ENCODE measurements at regions not wholly inside any gene's neighbourhood (a gene's known extent, or its start where the extent isn't known, plus 50 kb on each side); places are given as distances from the start of the nearest gene placed in this dataset.

DNA sequence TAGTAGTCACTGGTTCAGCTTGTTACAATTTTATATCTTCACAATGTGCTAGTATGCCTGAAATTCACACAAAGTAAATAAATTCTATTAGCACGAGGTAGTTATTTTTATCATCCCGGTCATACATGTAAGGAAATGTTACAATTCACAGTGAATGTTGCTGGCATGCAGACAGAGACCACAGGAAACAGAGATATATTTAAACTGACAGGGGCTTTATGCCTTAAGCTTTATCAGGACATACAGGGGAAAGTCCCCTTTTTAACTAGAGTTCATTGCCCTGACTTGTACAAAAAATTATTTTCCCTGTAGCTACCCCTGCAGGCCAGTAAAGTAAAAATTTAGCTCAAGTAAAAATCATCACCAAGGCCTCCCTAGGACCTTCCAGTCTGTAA lies 712.0 kb upstream of the NRSN1 start:
- no peaks in the 10 kb centered on the region for H3K27me3 ChIP-seq (ENCODE audit: insufficient read depth, low read depth)
- no TSS peak for BruUV-seq (replicated peaks)
- CTCF ChIA-PET = no interaction called here
- no peak for DNase-seq
- H3F3A ChIP-seq (ENCODE audit: insufficient read depth, low read depth) = no peaks in the 10 kb centered on the region
- no peak overlapping the region for H2AFZ ChIP-seq
- H3K79me2 ChIP-seq (ENCODE audit: low read depth) = no peaks in the 10 kb centered on the region
- no peaks in the 10 kb centered on the region for H4K20me1 ChIP-seq (ENCODE audit: insufficient read depth)
- no peak overlapping the region for H3K4me2 ChIP-seq
- intact Hi-C loops (cut with micrococcal nuclease; ENCODE audit: unreplicated experiment) = no loop called here
- H3K9me3 ChIP-seq (ENCODE audit: insufficient read depth, low read depth) = no peaks in the 10 kb centered on the region
- H3K4me1 ChIP-seq (replicated peaks; ENCODE audit: insufficient read depth) = no peaks in the 10 kb centered on the region
- TF ChIP-seq, protein P1, sequence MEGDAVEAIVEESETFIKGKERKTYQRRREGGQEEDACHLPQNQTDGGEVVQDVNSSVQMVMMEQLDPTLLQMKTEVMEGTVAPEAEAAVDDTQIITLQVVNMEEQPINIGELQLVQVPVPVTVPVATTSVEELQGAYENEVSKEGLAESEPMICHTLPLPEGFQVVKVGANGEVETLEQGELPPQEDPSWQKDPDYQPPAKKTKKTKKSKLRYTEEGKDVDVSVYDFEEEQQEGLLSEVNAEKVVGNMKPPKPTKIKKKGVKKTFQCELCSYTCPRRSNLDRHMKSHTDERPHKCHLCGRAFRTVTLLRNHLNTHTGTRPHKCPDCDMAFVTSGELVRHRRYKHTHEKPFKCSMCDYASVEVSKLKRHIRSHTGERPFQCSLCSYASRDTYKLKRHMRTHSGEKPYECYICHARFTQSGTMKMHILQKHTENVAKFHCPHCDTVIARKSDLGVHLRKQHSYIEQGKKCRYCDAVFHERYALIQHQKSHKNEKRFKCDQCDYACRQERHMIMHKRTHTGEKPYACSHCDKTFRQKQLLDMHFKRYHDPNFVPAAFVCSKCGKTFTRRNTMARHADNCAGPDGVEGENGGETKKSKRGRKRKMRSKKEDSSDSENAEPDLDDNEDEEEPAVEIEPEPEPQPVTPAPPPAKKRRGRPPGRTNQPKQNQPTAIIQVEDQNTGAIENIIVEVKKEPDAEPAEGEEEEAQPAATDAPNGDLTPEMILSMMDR (conservative IDR thresholded peaks at IDR 0.05) = peak; percentile 40; the same call in 1 of the 2 replicates
- no peak for TF ChIP-seq EZH2 (IDR thresholded peaks at IDR 0.05; ENCODE audit: low read depth)
- peaks cover 4% of the 10 kb centered on the region; the same call in 1 of the 2 replicates for H3K9me2 ChIP-seq (ENCODE audit: insufficient read depth)
- H3K27ac ChIP-seq = no peak overlapping the region
- H3K4me3 ChIP-seq = no peak overlapping the region
- POLR2A ChIA-PET (ENCODE audit: unreplicated experiment) = interaction anchor here (0.5 kb wide), 1 partner anchor 1825 kb away, joined by 25 read pairs; no protein-coding TSS in a partner anchor
- no peaks in the 10 kb centered on the region for H3K36me3 ChIP-seq (ENCODE audit: low read depth)

DNA sequence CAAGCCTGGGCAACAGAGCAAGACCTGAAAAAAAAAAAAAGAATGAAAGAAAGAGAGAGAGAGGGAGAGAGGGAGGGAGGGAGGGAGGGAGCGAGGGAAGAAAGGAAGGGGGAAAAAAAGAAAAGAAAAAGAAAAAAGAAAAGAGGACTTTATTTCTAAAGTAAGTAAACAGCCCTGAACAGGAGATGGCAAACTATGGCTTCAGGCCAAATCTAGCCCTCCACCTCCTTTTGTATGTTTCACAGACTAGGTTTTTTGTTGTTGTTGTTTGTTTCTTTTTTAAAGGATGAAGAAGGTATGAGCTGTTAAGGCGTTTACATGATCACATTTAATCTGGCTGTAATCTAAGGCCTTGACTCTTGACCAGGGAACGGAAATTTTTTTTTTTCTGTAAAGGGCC lies 711.1 kb upstream of the NRSN1 start:
- Histone ChIP-seq H3K79me2 (ENCODE audit: low read depth) (no peaks in the 10 kb centered on the region), H3K4me3 (no peak overlapping the region), H3F3A (ENCODE audit: insufficient read depth, low read depth) (no peaks in the 10 kb centered on the region), H3K9me2 (ENCODE audit: insufficient read depth) (peaks cover 4% of the 10 kb centered on the region; the same call in 1 of the 2 replicates), H3K27me3 (ENCODE audit: insufficient read depth, low read depth) (no peaks in the 10 kb centered on the region), H3K36me3 (ENCODE audit: low read depth) (no peaks in the 10 kb centered on the region), H3K4me2 (no peak overlapping the region), H3K4me1 (replicated peaks; ENCODE audit: insufficient read depth) (no peaks in the 10 kb centered on the region), H2AFZ (no peak overlapping the region), H4K20me1 (ENCODE audit: insufficient read depth) (no peaks in the 10 kb centered on the region), H3K9me3 (ENCODE audit: insufficient read depth, low read depth) (no peaks in the 10 kb centered on the region), H3K27ac (no peak overlapping the region)
- DNase-seq = no peak
- TF ChIP-seq EZH2 (IDR thresholded peaks at IDR 0.05; ENCODE audit: low read depth) = no peak
- TF ChIP-seq, protein P1 (conservative IDR thresholded peaks at IDR 0.05) = no peak
- intact Hi-C loops (cut with micrococcal nuclease; ENCODE audit: unreplicated experiment) = no loop called here
- ChIA-PET POLR2A (ENCODE audit: unreplicated experiment) (no interaction called here), CTCF (interaction anchor here (0.6 to 0.7 kb wide), 2 partner anchors 945 to 1924 kb away, joined by 3 to 6 read pairs; no protein-coding TSS in a partner anchor)
- no TSS peak for BruUV-seq (replicated peaks)

DNA sequence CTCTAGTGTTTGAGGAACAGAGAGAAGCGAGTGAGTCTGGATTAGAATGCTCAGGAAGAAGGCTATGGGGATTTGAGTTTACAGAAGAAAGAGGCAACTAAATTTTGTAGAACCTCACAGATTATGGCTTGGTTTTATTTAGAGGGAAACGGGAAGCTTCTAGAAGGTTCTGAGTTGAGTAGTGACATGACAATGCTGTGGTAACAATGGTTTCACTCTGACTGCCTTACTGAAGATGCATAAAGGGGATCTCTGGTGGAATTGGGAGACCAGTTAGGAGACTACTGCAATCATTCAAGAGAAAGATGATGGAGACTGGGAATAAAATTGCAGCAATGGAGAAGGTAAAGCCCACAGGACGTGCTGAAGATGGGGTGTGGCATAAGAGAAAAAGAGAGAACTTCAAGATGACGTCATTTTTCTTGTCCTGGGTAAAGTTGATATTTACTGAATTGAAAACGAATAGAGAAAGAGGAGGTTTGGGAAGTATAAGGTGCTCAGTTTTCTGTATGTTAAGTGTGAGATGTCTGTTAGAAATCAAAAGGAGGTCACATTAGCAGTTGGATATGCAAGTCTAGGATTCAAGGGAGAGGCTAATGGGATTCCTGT lies 710.1 kb upstream of the NRSN1 start:
- H3K36me3 ChIP-seq (ENCODE audit: low read depth) = no peaks in the 10 kb centered on the region
- H3K4me2 ChIP-seq = no peak overlapping the region
- H3F3A ChIP-seq (ENCODE audit: insufficient read depth, low read depth) = no peaks in the 10 kb centered on the region
- DNase-seq = no peak
- no peak overlapping the region for H3K4me3 ChIP-seq
- ChIA-PET POLR2A (ENCODE audit: unreplicated experiment) (no interaction called here), CTCF (no interaction called here)
- H3K9me2 ChIP-seq (ENCODE audit: insufficient read depth) = peaks cover 4% of the 10 kb centered on the region; the same call in 1 of the 2 replicates
- no peaks in the 10 kb centered on the region for H3K4me1 ChIP-seq (replicated peaks; ENCODE audit: insufficient read depth)
- H3K27ac ChIP-seq = no peak overlapping the region
- H3K79me2 ChIP-seq (ENCODE audit: low read depth) = no peaks in the 10 kb centered on the region
- no peaks in the 10 kb centered on the region for H4K20me1 ChIP-seq (ENCODE audit: insufficient read depth)
- intact Hi-C loops (cut with micrococcal nuclease; ENCODE audit: unreplicated experiment) = no loop called here
- no peaks in the 10 kb centered on the region; the same call in 1 of the 2 replicates for H3K9me3 ChIP-seq (ENCODE audit: insufficient read depth, low read depth)
- TF ChIP-seq, protein P1 (conservative IDR thresholded peaks at IDR 0.05) = no peak
- TF ChIP-seq EZH2 (IDR thresholded peaks at IDR 0.05; ENCODE audit: low read depth) = no peak
- H3K27me3 ChIP-seq (ENCODE audit: insufficient read depth, low read depth) = no peaks in the 10 kb centered on the region
- BruUV-seq (replicated peaks) = no TSS peak
- H2AFZ ChIP-seq = no peak overlapping the region
